Fibroblast of lung (primary cell): ENCODE measurements at regions not wholly inside any gene's neighbourhood (a gene's known extent, or its start where the extent isn't known, plus 50 kb on each side); places are given as distances from the start of the nearest gene placed in this dataset.

Experiments
- DNase-seq, 2 donors: peaks; one replicate each; pipeline versions ENCODE4 v3.0.0 to v3.0.0-alpha.2; 2010; ENCODE audit warnings: low read depth in 2 of 2
- H2AFZ ChIP-seq: 2 replicates; pipeline ENCODE4 v1.5.1; 2012; ENCODE audit warnings: low read length, control low read depth, inconsistent platforms
- H3K27ac ChIP-seq: 2 replicates; pipeline ENCODE4 v1.5.1; 2011; ENCODE audit warnings: low read length, control low read depth; ENCODE audit not compliant: insufficient read depth
- H3K27me3 ChIP-seq: 2 replicates; pipeline ENCODE4 v1.5.1; 2011; ENCODE audit warnings: mild to moderate bottlenecking, low read length; ENCODE audit not compliant: control insufficient read depth, insufficient read depth
- H3K36me3 ChIP-seq: 2 replicates; pipeline ENCODE4 v1.5.1; 2011; ENCODE audit warnings: low read length; ENCODE audit not compliant: control insufficient read depth, insufficient read depth
- H3K4me1 ChIP-seq: 2 replicates; pipeline ENCODE4 v1.5.1; 2011; ENCODE audit warnings: low read length; ENCODE audit not compliant: control insufficient read depth, insufficient read depth; ENCODE audit errors: extremely low read depth
- H3K4me2 ChIP-seq: 2 replicates; pipeline ENCODE4 v1.5.1; 2011; ENCODE audit warnings: low read length, control low read depth; ENCODE audit not compliant: insufficient read depth; ENCODE audit errors: extremely low read depth
- H3K4me3 ChIP-seq, 4 experiments: fragments of 200-600 bp in 1 of 4; sonication (generic) in 1 of 4; replicated peaks in 1 of 4; 2 replicates each; pipeline ENCODE4 v1.5.1; 2011 to 2016; ENCODE audit warnings: low read length in 4 of 4, low read depth in 3 of 4, mild to moderate bottlenecking in 3 of 4, control low read depth in 2 of 4, inconsistent platforms in 1 of 4, mixed read lengths in 1 of 4; ENCODE audit not compliant: insufficient read depth in 1 of 4; ENCODE audit errors: control extremely low read depth in 1 of 4
- H3K79me2 ChIP-seq: 2 replicates; pipeline ENCODE4 v1.5.1; 2012; ENCODE audit warnings: mild to moderate bottlenecking, low read length, inconsistent platforms; ENCODE audit not compliant: control insufficient read depth, insufficient read depth
- H3K9ac ChIP-seq: 2 replicates; pipeline ENCODE4 v1.5.1; 2011; ENCODE audit warnings: mild to moderate bottlenecking, low read length, control low read depth; ENCODE audit not compliant: insufficient read depth
- H3K9me3 ChIP-seq: 2 replicates; pipeline ENCODE4 v1.5.1; 2012; ENCODE audit warnings: low read depth, low read length; ENCODE audit not compliant: control insufficient read depth, insufficient read depth
- H4K20me1 ChIP-seq: 2 replicates; pipeline ENCODE4 v1.5.1; 2011; ENCODE audit warnings: low read length; ENCODE audit not compliant: control insufficient read depth, insufficient read depth; ENCODE audit errors: extremely low read depth
- CTCF ChIP-seq, 2 donors: IDR thresholded peaks in 1 of 2; conservative IDR thresholded peaks in 1 of 2; 1 replicate in 1 of 2; 2 replicates in 1 of 2; pipeline ENCODE4 v1.5.1; 2011 to 2012; ENCODE audit warnings: low read length in 2 of 2, control low read depth in 1 of 2, inconsistent platforms in 1 of 2, low read depth in 1 of 2, mild to moderate bottlenecking in 1 of 2
- EZH2 ChIP-seq: IDR thresholded peaks from 2 replicates; pipeline ENCODE4 v1.5.1; 2012; ENCODE audit warnings: low read length, control low read depth, mild to moderate bottlenecking; ENCODE audit errors: missing control alignments

DNA sequence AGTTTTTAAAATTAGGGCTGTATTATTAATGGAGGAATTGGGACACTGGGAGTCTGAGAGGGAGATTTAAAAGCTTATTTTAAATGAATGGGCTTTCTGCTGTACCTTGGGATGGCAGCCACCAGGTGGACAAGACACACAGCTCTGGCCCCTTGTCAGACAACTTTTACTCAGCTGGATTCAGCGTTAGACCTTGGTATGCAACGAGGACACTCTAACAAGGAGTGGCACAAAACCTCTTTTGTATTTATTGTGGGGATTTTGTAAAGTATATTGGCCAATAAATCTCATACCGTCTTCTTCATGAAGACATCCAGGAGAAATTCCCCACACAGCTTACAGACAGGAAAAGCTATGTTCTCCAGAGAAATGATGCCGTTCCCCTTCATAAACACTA, 105.7 kb downstream of the LCA5 start:
- Histone ChIP-seq H3K4me2 (no peak overlapping the region), H3K9ac (no peak overlapping the region), H3K4me3 (no peak overlapping the region), H3K4me1 (no peaks in the 10 kb centered on the region), H3K27me3 (no peaks in the 10 kb centered on the region), H3K9me3 (no peaks in the 10 kb centered on the region), H4K20me1 (no peaks in the 10 kb centered on the region), H3K79me2 (no peaks in the 10 kb centered on the region), H3K27ac (no peak overlapping the region), H3K36me3 (no peaks in the 10 kb centered on the region), H2AFZ (no peak overlapping the region)
- DNase-seq: no peak
- TF ChIP-seq CTCF (conservative IDR thresholded peaks at IDR 0.05 in 1 of 2, IDR thresholded peaks at IDR 0.05 in 1 of 2; ENCODE audit: low read depth in 1 of 2, low read length in 2 of 2): no peak
- no peak for TF ChIP-seq EZH2

DNA sequence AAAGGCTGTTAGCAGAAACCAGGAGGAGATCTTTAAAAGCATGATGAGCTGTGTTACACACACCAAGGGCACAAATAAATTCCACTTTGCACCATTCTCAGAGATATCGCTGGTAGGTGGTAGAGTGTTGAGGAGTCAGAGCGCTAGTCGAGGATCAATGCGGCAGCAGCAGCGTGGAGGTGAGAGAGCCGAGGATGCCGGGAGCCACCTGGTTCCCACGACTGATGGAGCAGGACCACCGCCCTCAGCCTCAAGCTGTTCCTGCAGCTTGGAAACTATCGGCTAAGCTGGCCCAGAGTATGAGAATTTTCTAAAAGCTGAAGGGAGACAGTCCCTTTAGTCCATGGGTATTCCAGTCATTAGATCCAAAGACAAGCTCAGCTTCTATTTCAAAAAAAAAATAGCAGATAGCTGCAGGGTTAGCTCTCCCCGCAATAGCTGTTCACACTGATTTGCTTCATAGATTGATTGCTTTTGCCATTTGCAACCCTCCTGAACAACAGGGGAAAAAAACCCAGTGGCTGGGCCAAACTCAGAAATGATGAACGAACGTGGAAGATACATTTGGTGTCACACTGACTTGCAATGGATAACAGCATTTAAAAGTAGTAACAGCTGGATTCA, 106.2 kb downstream of the LCA5 start:
- Histone ChIP-seq H4K20me1 (no peaks in the 10 kb centered on the region), H2AFZ (no peak overlapping the region), H3K9ac (no peak overlapping the region), H3K4me3 (no peak overlapping the region), H3K9me3 (no peaks in the 10 kb centered on the region), H3K79me2 (no peaks in the 10 kb centered on the region), H3K36me3 (no peaks in the 10 kb centered on the region), H3K4me1 (no peaks in the 10 kb centered on the region), H3K4me2 (no peak overlapping the region), H3K27ac (no peak overlapping the region), H3K27me3 (no peaks in the 10 kb centered on the region)
- no peak for DNase-seq
- no peak for TF ChIP-seq CTCF (conservative IDR thresholded peaks at IDR 0.05 in 1 of 2, IDR thresholded peaks at IDR 0.05 in 1 of 2; ENCODE audit: low read depth in 1 of 2, low read length in 2 of 2)
- no peak for TF ChIP-seq EZH2

- Histone ChIP-seq H3K4me2 (no peak overlapping the region), H3K36me3 (no peaks in the 10 kb centered on the region), H3K9me3 (no peaks in the 10 kb centered on the region), H3K27ac (no peak overlapping the region), H3K4me3 (no peak overlapping the region), H2AFZ (no peak overlapping the region), H3K27me3 (no peaks in the 10 kb centered on the region), H4K20me1 (no peaks in the 10 kb centered on the region), H3K9ac (no peak overlapping the region), H3K79me2 (no peaks in the 10 kb centered on the region), H3K4me1 (no peaks in the 10 kb centered on the region)
- no peak for DNase-seq
- no peak for TF ChIP-seq EZH2
- no peak for TF ChIP-seq CTCF (conservative IDR thresholded peaks at IDR 0.05 in 1 of 2, IDR thresholded peaks at IDR 0.05 in 1 of 2; ENCODE audit: low read depth in 1 of 2, low read length in 2 of 2)
Measured at GRCh38 chr6:79427721-79428120, 109.5 kb downstream of the LCA5 start.
